ENCODE measurements at regions not wholly inside any gene's neighbourhood (a gene's known extent, or its start where the extent isn't known, plus 50 kb on each side); places are given as distances from the start of the nearest gene placed in this dataset.
"Not testable (repeated sequence)": the region's sequence is repeated elsewhere in the genome, so short reads cannot be mapped to it uniquely, and the experiment has no call there.

GRCh38 chr1:220475608-220476007, 52.3 kb upstream of the MARK1 start:
- not testable (repeated sequence) for DNase-seq (ENCODE audit: low read depth)

- not testable (repeated sequence) for DNase-seq (ENCODE audit: low read depth)
These were observed 52.8 kb upstream of the MARK1 start for GRCh38 chr1:220475141-220475540.

GRCh38 chr1:220473440-220473839, 54.5 kb upstream of the MARK1 start:
- DNase-seq (ENCODE audit: low read depth) = no peak

GRCh38 chr1:220462752-220463151, 65.2 kb upstream of the MARK1 start:
- no peak for DNase-seq (ENCODE audit: low read depth)

- no peak for DNase-seq (ENCODE audit: low read depth)
These were observed 69.0 kb upstream of the MARK1 start for GRCh38 chr1:220458936-220459335.

- DNase-seq (ENCODE audit: low read depth) = no peak
These were observed 69.9 kb upstream of the MARK1 start for GRCh38 chr1:220457957-220458609.

GRCh38 chr1:220455559-220455958, 72.4 kb upstream of the MARK1 start:
- no peak for DNase-seq (ENCODE audit: low read depth)

GRCh38 chr1:220454155-220454777, 73.7 kb upstream of the MARK1 start:
- peak; percentile 27 for DNase-seq (ENCODE audit: low read depth)

GRCh38 chr1:220453371-220453770, 74.6 kb upstream of the MARK1 start:
- DNase-seq (ENCODE audit: low read depth) = no peak

- no peak for DNase-seq (ENCODE audit: low read depth)
These were observed 76.4 kb upstream of the MARK1 start for GRCh38 chr1:220451532-220451931.

- DNase-seq (ENCODE audit: low read depth) = no peak
These were observed 77.0 kb upstream of the MARK1 start for GRCh38 chr1:220450927-220451326.

GRCh38 chr1:220448217-220448616, 79.7 kb upstream of the MARK1 start:
- no peak for DNase-seq (ENCODE audit: low read depth)

GRCh38 chr1:220444586-220444985, 83.3 kb upstream of the MARK1 start:
- not testable (repeated sequence) for DNase-seq (ENCODE audit: low read depth)

- no peak for DNase-seq (ENCODE audit: low read depth)
These were observed 86.7 kb upstream of the MARK1 start for GRCh38 chr1:220441211-220441610.

GRCh38 chr1:220438741-220439140, 89.2 kb upstream of the MARK1 start:
- no peak for DNase-seq (ENCODE audit: low read depth)

GRCh38 chr1:220432408-220432807, 95.5 kb upstream of the MARK1 start:
- peak; percentile 4 for DNase-seq (ENCODE audit: low read depth)

- no peak for DNase-seq (ENCODE audit: low read depth)
These were observed 96.2 kb upstream of the MARK1 start for GRCh38 chr1:220431554-220432239.

GRCh38 chr1:220430586-220430985, 97.3 kb upstream of the MARK1 start:
- DNase-seq (ENCODE audit: low read depth) = no peak

- no peak for DNase-seq (ENCODE audit: low read depth)
These were observed 97.9 kb upstream of the MARK1 start for GRCh38 chr1:220430059-220430458.

GRCh38 chr1:220426989-220427388, 100.9 kb upstream of the MARK1 start:
- DNase-seq (ENCODE audit: low read depth) = no peak

- no peak for DNase-seq (ENCODE audit: low read depth)
These were observed 102.1 kb upstream of the MARK1 start for GRCh38 chr1:220425852-220426251.

GRCh38 chr1:220421508-220421907, 106.4 kb upstream of the MARK1 start:
- DNase-seq (ENCODE audit: low read depth) = no peak

GRCh38 chr1:220420726-220421125, 107.2 kb upstream of the MARK1 start:
- no peak for DNase-seq (ENCODE audit: low read depth)
